ENCODE measurements at regions not wholly inside any gene's neighbourhood (a gene's known extent, or its start where the extent isn't known, plus 50 kb on each side); places are given as distances from the start of the nearest gene placed in this dataset.

- TF ChIP-seq CTCF (conservative IDR thresholded peaks at IDR 0.05; ENCODE audit: low read depth in 2 of 2) (no peak), POLR2AphosphoS5 (IDR thresholded peaks at IDR 0.05; ENCODE audit: low read depth) (no peak), EZH2phosphoT487 (IDR thresholded peaks at IDR 0.05; ENCODE audit: unreplicated experiment) (no peak), CREB1 (CRISPR knock-in tag; IDR thresholded peaks at IDR 0.05; ENCODE audit: low read depth) (no peak), REST (IDR thresholded peaks at IDR 0.05; ENCODE audit: unreplicated experiment) (no peak), JUNB (IDR thresholded peaks at IDR 0.05; ENCODE audit: unreplicated experiment) (no peak), EZH2 (IDR thresholded peaks at IDR 0.05; ENCODE audit: low read depth, unreplicated experiment) (no peak), NANOG (IDR thresholded peaks at IDR 0.05; ENCODE audit: borderline replicate concordance) (no peak), ZNF462 (CRISPR knock-in tag; IDR thresholded peaks at IDR 0.05) (no peak), ETS1 (IDR thresholded peaks at IDR 0.05) (no peak)
Measured at GRCh38 chr7:156178214-156178613, 366.0 kb upstream of the SHH start.

All from GM23338 (cell line).